Astrocyte (in vitro differentiated cells and primary cell): ENCODE measurements at regions not wholly inside any gene's neighbourhood (a gene's known extent, or its start where the extent isn't known, plus 50 kb on each side); places are given as distances from the start of the nearest gene placed in this dataset.

Source experiments
- DNase-seq: peaks from one replicate; pipeline ENCODE4 v3.0.0-alpha.2; 2010; ENCODE audit warnings: low read depth
- FAIRE-seq: peaks from 2 replicates; lab custom pipeline; 2011; peaks lifted over from hg19 to GRCh38; lab: Jason Lieb, UNC
- H2AFZ ChIP-seq: 2 replicates; pipeline ENCODE4 v1.6.0; 2012; ENCODE audit warnings: low read depth, low read length, inconsistent platforms
- H3K27ac ChIP-seq: 2 replicates; pipeline ENCODE4 v1.5.1; 2011; ENCODE audit warnings: low read depth, low read length, inconsistent platforms
- H3K27me3 ChIP-seq: 2 replicates; pipeline ENCODE4 v1.6.0; 2011; ENCODE audit warnings: low read length, inconsistent platforms; ENCODE audit not compliant: insufficient read depth
- H3K36me3 ChIP-seq: 2 replicates; pipeline ENCODE4 v1.5.1; 2011; ENCODE audit warnings: low read length, inconsistent platforms; ENCODE audit not compliant: insufficient read depth
- H3K4me1 ChIP-seq: 2 replicates; pipeline ENCODE4 v1.5.1; 2011; ENCODE audit warnings: low read length, inconsistent platforms; ENCODE audit not compliant: insufficient read depth
- H3K4me2 ChIP-seq: 2 replicates; pipeline ENCODE4 v1.6.0; 2012; ENCODE audit warnings: low read length, inconsistent platforms
- H3K4me3 ChIP-seq: 2 replicates; pipeline ENCODE4 v1.5.1; 2011; ENCODE audit warnings: low read depth, mild to moderate bottlenecking, low read length, inconsistent platforms; ENCODE audit not compliant: insufficient read depth
- H3K79me2 ChIP-seq: 2 replicates; pipeline ENCODE4 v1.6.0; 2012; ENCODE audit warnings: mild to moderate bottlenecking, low read length, inconsistent platforms; ENCODE audit not compliant: insufficient read depth
- H3K9ac ChIP-seq: 2 replicates; pipeline ENCODE4 v1.6.0; 2012; ENCODE audit warnings: mild to moderate bottlenecking, low read length, inconsistent platforms
- H3K9me3 ChIP-seq: 2 replicates; pipeline ENCODE4 v1.5.1; 2012; ENCODE audit warnings: low read depth, mild to moderate bottlenecking, low read length, inconsistent platforms; ENCODE audit not compliant: insufficient read depth
- H4K20me1 ChIP-seq: 2 replicates; pipeline ENCODE4 v1.6.0; 2012; ENCODE audit warnings: low read length, inconsistent platforms; ENCODE audit not compliant: insufficient read depth
- H3K27ac Mint-ChIP-seq: one replicate; pipeline ENCODE4 v1.8.0; 2021; ENCODE audit warnings: mild to moderate bottlenecking, mixed read lengths; ENCODE audit not compliant: unreplicated experiment
- H3K27me3 Mint-ChIP-seq: one replicate; pipeline ENCODE4 v1.8.0; 2021; ENCODE audit warnings: low read depth, mixed read lengths; ENCODE audit not compliant: unreplicated experiment
- H3K36me3 Mint-ChIP-seq: one replicate; pipeline ENCODE4 v1.8.0; 2021; ENCODE audit warnings: low read depth, mixed read lengths; ENCODE audit not compliant: unreplicated experiment
- H3K4me1 Mint-ChIP-seq: one replicate; pipeline ENCODE4 v1.8.0; 2021; ENCODE audit warnings: low read depth, mixed read lengths; ENCODE audit not compliant: unreplicated experiment
- H3K4me3 Mint-ChIP-seq: one replicate; pipeline ENCODE4 v1.8.0; 2021; ENCODE audit warnings: mild to moderate bottlenecking, moderate library complexity, mixed read lengths; ENCODE audit not compliant: unreplicated experiment
- H3K9me3 Mint-ChIP-seq: one replicate; pipeline ENCODE4 v1.8.0; 2021; ENCODE audit warnings: mild to moderate bottlenecking, mixed read lengths; ENCODE audit not compliant: unreplicated experiment
- CTCF ChIP-seq: IDR thresholded peaks from 2 replicates; pipeline ENCODE4 v1.5.1; 2011; ENCODE audit warnings: low read depth, mild to moderate bottlenecking, inconsistent platforms, low read length, moderate library complexity; ENCODE audit not compliant: insufficient read depth
- EZH2 ChIP-seq: IDR thresholded peaks from 2 replicates; pipeline ENCODE4 v1.6.1; 2012; ENCODE audit warnings: mild to moderate bottlenecking, low read length, inconsistent platforms; ENCODE audit not compliant: insufficient read depth

GRCh38 chr10:2933071-2933470, 134.3 kb upstream of the PFKP start:
- no peak overlapping the region for H3K9ac ChIP-seq
- peaks cover 7% of the 10 kb centered on the region for H3K27me3 ChIP-seq
- peak overlapping the region; percentile 7 for H2AFZ ChIP-seq
- no peaks in the 10 kb centered on the region for H4K20me1 ChIP-seq
- TF ChIP-seq EZH2 (no peak), CTCF (no peak)
- peaks cover 4% of the 10 kb centered on the region for H3K4me1 ChIP-seq
- Mint-ChIP-seq H3K36me3 (no peaks in the 10 kb centered on the region), H3K9me3 (no peaks in the 10 kb centered on the region), H3K4me1 (peaks cover 6% of the 10 kb centered on the region), H3K4me3 (no peak overlapping the region), H3K27me3 (peaks cover 27% of the 10 kb centered on the region), H3K27ac (no peak overlapping the region)
- no peaks in the 10 kb centered on the region for H3K36me3 ChIP-seq
- H3K9me3 ChIP-seq: no peaks in the 10 kb centered on the region
- H3K4me2 ChIP-seq: peak overlapping the region; percentile 55
- no peak overlapping the region for H3K4me3 ChIP-seq
- FAIRE-seq: no peak
- no peaks in the 10 kb centered on the region for H3K79me2 ChIP-seq
- no peak for DNase-seq
- no peak overlapping the region for H3K27ac ChIP-seq

- Histone ChIP-seq H3K4me2 (no peak overlapping the region), H3K36me3 (no peaks in the 10 kb centered on the region), H3K9ac (no peak overlapping the region), H3K27ac (no peak overlapping the region), H2AFZ (no peak overlapping the region), H3K27me3 (no peaks in the 10 kb centered on the region), H3K9me3 (no peaks in the 10 kb centered on the region), H3K4me1 (peaks cover 8% of the 10 kb centered on the region), H4K20me1 (no peaks in the 10 kb centered on the region), H3K4me3 (no peak overlapping the region), H3K79me2 (no peaks in the 10 kb centered on the region)
- DNase-seq (no peak), FAIRE-seq (no peak)
- Mint-ChIP-seq H3K4me3 (no peak overlapping the region), H3K9me3 (no peaks in the 10 kb centered on the region), H3K36me3 (no peaks in the 10 kb centered on the region), H3K4me1 (peaks cover 13% of the 10 kb centered on the region), H3K27me3 (peaks cover 7% of the 10 kb centered on the region), H3K27ac (no peak overlapping the region)
- no peak for TF ChIP-seq EZH2
- no peak for TF ChIP-seq CTCF
These were observed 137.7 kb upstream of the PFKP start for GRCh38 chr10:2929480-2930258.
